Mucosa of rectum (tissue), 2 donors: ENCODE measurements at regions not wholly inside any gene's neighbourhood (a gene's known extent, or its start where the extent isn't known, plus 50 kb on each side); places are given as distances from the start of the nearest gene placed in this dataset.
"Not testable (repeated sequence)": the region's sequence is repeated elsewhere in the genome, so short reads cannot be mapped to it uniquely, and the experiment has no call there.

Experiments used
- H3K27ac ChIP-seq, 2 donors: one replicate each; pipeline ENCODE4 v1.7.0; 2013; ENCODE audit warnings: inconsistent platforms in 2 of 2, low read depth in 2 of 2, low read length in 2 of 2
- H3K27me3 ChIP-seq, 2 donors: one replicate each; pipeline ENCODE4 v1.7.0; 2013; ENCODE audit warnings: low read length in 2 of 2; ENCODE audit not compliant: control insufficient read depth in 2 of 2, insufficient read depth in 2 of 2
- H3K36me3 ChIP-seq, 2 donors: one replicate each; pipeline ENCODE4 v1.7.0; 2013; ENCODE audit warnings: low read length in 2 of 2; ENCODE audit not compliant: control insufficient read depth in 2 of 2, insufficient read depth in 2 of 2
- H3K4me1 ChIP-seq, 2 donors: one replicate each; pipeline ENCODE4 v1.7.0; 2013; ENCODE audit warnings: low read length in 2 of 2, mild to moderate bottlenecking in 1 of 2; ENCODE audit not compliant: control insufficient read depth in 2 of 2, insufficient read depth in 2 of 2
- H3K4me3 ChIP-seq, 2 donors: one replicate each; pipeline ENCODE4 v1.7.0; 2013; ENCODE audit warnings: low read length in 2 of 2
- H3K9ac ChIP-seq, 2 donors: one replicate each; pipeline ENCODE4 v1.7.0; 2013; ENCODE audit warnings: low read length in 2 of 2, low read depth in 1 of 2, mild to moderate bottlenecking in 1 of 2
- H3K9me3 ChIP-seq, 2 donors: one replicate each; pipeline ENCODE4 v1.7.0; 2013; ENCODE audit warnings: low read length in 2 of 2; ENCODE audit not compliant: control insufficient read depth in 2 of 2
- donor health status: healthy.
- donor health status: Normal muscosa, but diverticular disease.

DNA sequence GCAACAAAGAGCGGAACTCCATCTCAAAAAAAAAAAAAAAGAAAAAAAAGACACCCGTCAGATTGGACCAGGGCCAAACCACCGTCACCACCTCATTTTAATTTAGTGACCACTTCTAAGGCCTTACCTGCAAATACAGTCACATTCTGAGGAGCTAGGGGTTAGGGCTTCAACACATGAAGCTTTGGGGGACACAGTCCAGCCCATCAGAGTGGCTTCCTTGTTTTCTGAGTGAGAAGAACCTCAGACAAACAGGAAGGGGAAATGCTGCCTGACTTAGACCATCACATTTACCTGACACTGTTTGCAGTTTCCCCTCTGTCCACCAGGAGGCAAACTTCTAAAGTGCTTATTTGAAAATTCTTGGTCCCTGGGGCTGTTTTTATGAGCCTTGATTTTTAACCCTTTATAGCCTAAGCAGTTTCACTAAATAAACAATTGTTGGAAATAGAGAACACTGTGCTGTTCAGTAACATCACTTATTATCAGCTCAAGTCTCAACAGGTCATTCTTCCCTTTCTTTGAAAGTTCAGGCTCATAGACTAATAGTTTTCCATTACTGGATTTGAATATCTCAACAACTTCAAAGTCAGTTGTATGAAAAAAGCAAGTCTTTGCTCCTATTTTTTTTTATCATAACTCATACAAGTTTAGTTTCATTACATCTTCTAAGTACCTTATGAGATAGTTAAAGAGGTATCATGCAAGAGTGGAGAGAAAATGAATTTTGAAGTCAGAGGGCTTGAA is 74.9 kb upstream of the WASF3 start:
- no peak overlapping the region for H3K9ac ChIP-seq
- H3K4me3 ChIP-seq = peak overlapping the region; percentile 39 to 58
- no peaks in the 10 kb centered on the region for H3K36me3 ChIP-seq
- H3K27me3 ChIP-seq = no peaks in the 10 kb centered on the region
- H3K9me3 ChIP-seq = no peaks in the 10 kb centered on the region
- H3K27ac ChIP-seq = no peak overlapping the region
- no peaks in the 10 kb centered on the region for H3K4me1 ChIP-seq

DNA sequence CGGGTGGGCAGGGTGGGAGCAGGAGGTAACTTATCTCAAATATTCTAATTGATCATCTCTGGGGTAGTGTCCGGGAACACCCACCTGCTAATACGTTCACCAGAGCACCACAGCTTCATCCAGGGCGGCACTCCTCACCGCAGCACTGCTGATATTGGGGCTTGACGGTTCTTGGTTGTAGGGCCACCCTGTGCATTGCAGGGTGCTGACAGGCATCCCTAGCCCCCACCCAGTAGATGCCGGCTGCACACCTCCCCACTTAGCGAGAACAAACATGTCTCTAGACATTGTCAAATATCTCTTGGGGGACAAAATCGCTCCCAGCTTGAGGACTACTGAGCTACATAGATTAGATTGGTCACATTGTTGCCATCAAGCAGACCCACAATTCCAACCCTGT is 73.9 kb upstream of the WASF3 start:
- Histone ChIP-seq H3K4me3 (no peak overlapping the region), H3K4me1 (no peaks in the 10 kb centered on the region), H3K9me3 (no peaks in the 10 kb centered on the region), H3K9ac (no peak overlapping the region), H3K36me3 (no peaks in the 10 kb centered on the region), H3K27ac (no peak overlapping the region), H3K27me3 (no peaks in the 10 kb centered on the region)

DNA sequence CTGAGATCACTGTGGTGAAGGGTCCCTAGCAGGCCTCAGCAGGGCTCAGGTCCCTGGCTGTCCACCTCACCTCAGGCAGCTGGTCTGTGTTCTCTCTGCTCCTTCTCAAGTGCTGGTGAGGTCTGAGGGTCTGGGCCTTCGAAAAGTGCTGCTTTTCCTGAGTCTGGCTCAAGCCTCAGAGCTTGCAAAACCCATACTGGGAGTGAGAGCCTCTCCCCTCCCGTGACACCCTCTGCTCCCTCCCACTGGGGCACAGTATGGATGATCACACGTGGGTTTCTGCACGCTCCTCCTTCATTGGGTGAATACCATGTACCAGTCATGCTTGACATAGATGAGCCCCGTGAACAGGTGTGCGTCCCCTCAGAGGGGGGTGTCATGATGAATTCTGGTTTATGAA is 73.3 kb upstream of the WASF3 start:
- H3K27ac ChIP-seq = no peak overlapping the region
- no peaks in the 10 kb centered on the region for H3K9me3 ChIP-seq

DNA sequence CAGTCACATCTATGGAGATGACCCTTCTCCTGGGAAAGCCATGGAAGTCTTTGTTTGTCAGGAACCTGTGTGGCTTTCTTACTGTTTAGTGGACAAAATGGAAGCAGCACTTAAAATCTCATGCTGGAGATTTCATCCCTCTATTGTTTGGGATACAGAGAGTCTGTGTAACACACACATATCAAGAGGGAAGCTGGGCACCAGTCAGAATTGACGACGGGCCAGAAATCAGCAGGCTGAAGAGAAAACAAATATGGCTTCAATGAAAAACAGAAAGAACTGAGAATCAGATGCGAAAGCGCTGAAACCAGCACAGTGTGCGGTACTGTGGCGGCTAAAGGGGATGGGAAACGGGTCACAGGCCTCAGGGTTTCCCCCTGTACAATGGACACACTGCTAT is 72.2 kb upstream of the WASF3 start:
- Histone ChIP-seq H3K9ac (no peak overlapping the region), H3K9me3 (no peaks in the 10 kb centered on the region), H3K36me3 (no peaks in the 10 kb centered on the region), H3K27ac (no peak overlapping the region), H3K27me3 (no peaks in the 10 kb centered on the region), H3K4me1 (no peaks in the 10 kb centered on the region), H3K4me3 (no peak overlapping the region)

More for the DNA sequence above, 73.3 kb upstream of the WASF3 start:
- no peaks in the 10 kb centered on the region for H3K27me3 ChIP-seq
- H3K36me3 ChIP-seq = no peaks in the 10 kb centered on the region
- no peak overlapping the region for H3K4me3 ChIP-seq
- H3K4me1 ChIP-seq = no peaks in the 10 kb centered on the region
- no peak overlapping the region for H3K9ac ChIP-seq

DNA sequence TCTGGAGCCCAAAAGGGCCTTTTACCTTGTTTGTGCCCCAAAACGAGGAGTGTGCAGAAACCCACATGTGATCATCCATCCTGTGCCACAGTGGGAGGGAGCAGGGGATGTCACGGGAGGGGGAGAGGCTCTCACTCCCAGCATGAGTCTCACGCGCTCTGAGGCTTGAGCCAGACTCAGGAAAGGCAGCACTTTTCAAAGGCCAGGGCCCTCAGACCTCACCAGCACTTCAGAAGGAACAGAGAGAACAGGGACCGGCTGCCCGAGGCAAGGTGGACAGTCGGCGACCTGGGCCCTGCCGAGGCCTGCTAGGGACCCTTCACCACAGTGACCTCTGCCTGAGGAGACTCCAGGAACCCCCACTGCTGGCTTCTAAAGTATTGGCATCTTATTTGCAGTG is 71.7 kb upstream of the WASF3 start:
- Histone ChIP-seq H3K27ac (no peak overlapping the region), H3K27me3 (no peaks in the 10 kb centered on the region), H3K9me3 (no peaks in the 10 kb centered on the region), H3K9ac (no peak overlapping the region), H3K4me1 (no peaks in the 10 kb centered on the region), H3K36me3 (no peaks in the 10 kb centered on the region), H3K4me3 (no peak overlapping the region)

DNA sequence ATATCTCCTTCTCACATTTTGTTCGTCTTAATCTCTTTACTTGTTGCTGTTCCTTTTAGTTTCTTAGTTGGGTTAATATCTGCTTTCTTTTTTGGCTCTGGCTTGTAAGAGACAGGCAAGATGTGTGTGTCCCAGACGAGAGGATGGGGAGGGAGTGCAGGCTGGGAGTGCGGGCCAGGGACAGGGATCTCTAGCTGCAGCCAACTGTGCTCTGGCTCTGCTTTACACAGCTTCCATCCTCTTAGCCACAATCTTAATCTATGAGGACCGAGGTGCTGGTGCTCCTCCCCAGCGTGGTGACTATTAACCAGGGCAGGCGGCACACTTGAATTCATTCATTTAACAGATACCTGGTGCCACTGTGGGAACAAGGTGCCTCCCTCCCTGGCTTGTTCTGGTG is 70.9 kb upstream of the WASF3 start:
- no peaks in the 10 kb centered on the region for H3K36me3 ChIP-seq
- H3K27ac ChIP-seq = no peak overlapping the region
- no peaks in the 10 kb centered on the region for H3K9me3 ChIP-seq
- H3K27me3 ChIP-seq = no peaks in the 10 kb centered on the region
- no peak overlapping the region for H3K9ac ChIP-seq
- no peak overlapping the region for H3K4me3 ChIP-seq
- no peaks in the 10 kb centered on the region for H3K4me1 ChIP-seq

DNA sequence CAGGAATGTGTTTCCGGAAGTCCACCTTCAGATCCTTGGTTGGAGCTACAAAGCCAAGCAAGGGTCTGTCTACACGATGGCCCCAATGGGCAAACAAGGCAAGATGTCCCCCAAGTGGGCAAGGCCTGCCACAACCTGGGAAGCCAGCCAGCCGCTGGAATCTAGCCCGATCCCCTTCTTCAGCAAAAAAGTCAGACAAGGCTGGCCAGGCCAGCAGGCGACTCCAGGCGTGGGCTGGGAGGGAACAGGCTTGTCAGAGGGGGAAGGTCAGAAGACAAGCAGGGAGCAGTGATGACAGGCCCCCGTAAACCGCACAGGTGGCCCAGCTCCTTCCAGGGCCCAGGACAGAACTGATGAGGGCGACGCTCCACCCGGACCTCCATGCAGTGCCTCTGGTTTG is 69.7 kb upstream of the WASF3 start:
- H3K4me1 ChIP-seq = no peaks in the 10 kb centered on the region
- H3K9me3 ChIP-seq = no peaks in the 10 kb centered on the region
- H3K9ac ChIP-seq = no peak overlapping the region
- H3K4me3 ChIP-seq = no peak overlapping the region
- no peaks in the 10 kb centered on the region for H3K36me3 ChIP-seq
- no peak overlapping the region for H3K27ac ChIP-seq
- no peaks in the 10 kb centered on the region for H3K27me3 ChIP-seq

DNA sequence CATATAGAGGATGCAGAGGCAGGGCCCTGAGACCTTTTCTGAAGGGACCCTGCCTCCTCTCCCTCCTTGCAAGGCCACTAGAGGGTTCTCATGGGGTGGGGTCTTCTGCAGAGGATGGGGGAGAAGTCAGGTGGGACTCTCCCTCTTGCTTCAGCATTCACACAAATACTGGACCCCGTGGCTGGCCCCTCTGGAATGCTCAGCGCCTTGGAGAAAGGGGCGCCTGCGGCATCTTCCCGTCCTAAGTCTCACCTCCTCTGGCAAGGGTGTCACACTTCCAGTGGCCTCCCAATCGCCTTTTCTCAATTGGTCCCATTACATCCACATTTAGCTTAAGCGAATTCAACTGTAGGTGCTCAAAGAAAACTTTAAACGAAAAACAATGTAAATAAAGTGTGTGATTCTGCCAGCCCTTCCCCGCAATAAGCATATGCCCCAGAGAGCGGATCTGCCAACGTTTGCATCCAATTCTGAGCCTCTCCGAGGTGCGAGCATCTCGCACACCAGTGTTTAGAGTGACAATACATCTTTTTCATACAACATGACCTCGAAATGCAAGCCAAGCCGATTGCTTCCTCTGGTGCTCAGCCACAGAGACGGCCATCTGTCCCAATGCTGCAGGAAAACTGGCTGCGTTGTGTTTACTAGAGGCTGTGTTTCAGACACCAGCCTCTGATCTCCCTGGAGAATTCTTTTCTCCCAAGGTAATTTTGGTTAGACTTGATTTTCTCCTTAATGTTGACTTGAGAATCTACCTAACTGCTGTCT is 69.1 kb upstream of the WASF3 start:
- Histone ChIP-seq H3K9ac (no peak overlapping the region), H3K9me3 (no peaks in the 10 kb centered on the region), H3K27me3 (no peaks in the 10 kb centered on the region), H3K36me3 (no peaks in the 10 kb centered on the region), H3K4me3 (no peak overlapping the region), H3K27ac (no peak overlapping the region), H3K4me1 (no peaks in the 10 kb centered on the region)

DNA sequence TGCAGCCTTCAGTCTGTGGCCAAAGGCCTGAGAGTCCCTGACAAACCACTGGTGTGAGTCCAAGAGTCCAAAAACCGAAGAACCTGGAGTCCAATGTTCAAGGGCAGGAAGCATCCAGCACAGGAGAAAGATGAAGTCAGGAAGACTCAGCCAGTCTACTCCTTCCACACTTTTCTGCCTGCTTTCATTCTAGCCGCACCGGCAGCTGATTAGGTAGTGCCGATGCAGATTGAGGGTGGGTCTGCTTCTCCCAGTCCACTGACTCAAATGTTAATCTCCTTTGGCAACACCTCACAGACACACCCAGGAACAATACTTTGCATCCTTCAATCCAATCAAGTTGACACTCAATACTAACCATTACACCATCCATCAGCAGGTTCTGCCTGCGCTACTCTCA is 65.2 kb upstream of the WASF3 start:
- H3K4me3 ChIP-seq, H3K27me3 ChIP-seq, H3K27ac ChIP-seq, H3K4me1 ChIP-seq, H3K9ac ChIP-seq, H3K36me3 ChIP-seq, H3K9me3 ChIP-seq: not testable (repeated sequence)

DNA sequence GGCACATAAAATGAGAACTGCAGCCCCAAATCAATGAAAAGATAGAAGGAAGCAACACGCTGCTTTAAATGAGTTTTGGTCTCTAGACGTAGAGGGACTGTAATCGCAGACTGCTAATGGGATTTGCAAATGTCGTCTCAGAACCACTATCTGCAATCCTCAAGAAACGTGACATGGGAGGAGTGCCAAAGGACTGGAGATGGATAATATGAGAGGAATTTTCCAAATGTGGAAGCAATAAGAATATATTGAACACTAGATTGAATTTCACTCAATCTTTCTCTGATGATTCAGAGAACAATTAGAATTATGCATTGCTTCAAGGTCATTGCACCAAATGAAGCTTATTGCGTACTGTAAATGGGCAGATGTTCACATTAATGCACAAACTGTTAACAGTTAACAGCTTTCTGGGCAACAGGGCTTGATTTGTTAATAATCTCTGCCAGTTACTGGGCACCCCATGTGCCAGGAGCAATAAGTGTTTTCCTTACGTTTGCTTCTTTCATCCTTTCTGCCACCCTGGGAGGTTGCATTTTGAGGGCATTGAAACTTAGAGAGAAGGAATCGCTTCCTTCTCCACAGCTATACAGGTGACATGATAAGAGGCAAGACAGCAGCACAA is 62.8 kb upstream of the WASF3 start:
- no peak overlapping the region for H3K27ac ChIP-seq
- no peaks in the 10 kb centered on the region for H3K9me3 ChIP-seq
- no peak overlapping the region for H3K4me3 ChIP-seq
- H3K27me3 ChIP-seq = peaks cover 0 to 10% of the 10 kb centered on the region in 2 donors
- H3K36me3 ChIP-seq = no peaks in the 10 kb centered on the region
- no peak overlapping the region for H3K9ac ChIP-seq
- no peaks in the 10 kb centered on the region for H3K4me1 ChIP-seq
